ENCODE measurements at regions not wholly inside any gene's neighbourhood (a gene's known extent, or its start where the extent isn't known, plus 50 kb on each side); places are given as distances from the start of the nearest gene placed in this dataset.

- peaks cover 26% of the 10 kb centered on the region for H3K27me3 ChIP-seq (ENCODE audit: low read depth, low read length)
- no peak for TF ChIP-seq EZH2phosphoT487 (IDR thresholded peaks at IDR 0.05; ENCODE audit: low read depth)
- TF ChIP-seq, protein P1, sequence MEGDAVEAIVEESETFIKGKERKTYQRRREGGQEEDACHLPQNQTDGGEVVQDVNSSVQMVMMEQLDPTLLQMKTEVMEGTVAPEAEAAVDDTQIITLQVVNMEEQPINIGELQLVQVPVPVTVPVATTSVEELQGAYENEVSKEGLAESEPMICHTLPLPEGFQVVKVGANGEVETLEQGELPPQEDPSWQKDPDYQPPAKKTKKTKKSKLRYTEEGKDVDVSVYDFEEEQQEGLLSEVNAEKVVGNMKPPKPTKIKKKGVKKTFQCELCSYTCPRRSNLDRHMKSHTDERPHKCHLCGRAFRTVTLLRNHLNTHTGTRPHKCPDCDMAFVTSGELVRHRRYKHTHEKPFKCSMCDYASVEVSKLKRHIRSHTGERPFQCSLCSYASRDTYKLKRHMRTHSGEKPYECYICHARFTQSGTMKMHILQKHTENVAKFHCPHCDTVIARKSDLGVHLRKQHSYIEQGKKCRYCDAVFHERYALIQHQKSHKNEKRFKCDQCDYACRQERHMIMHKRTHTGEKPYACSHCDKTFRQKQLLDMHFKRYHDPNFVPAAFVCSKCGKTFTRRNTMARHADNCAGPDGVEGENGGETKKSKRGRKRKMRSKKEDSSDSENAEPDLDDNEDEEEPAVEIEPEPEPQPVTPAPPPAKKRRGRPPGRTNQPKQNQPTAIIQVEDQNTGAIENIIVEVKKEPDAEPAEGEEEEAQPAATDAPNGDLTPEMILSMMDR (IDR thresholded peaks at IDR 0.05; ENCODE audit: low read depth, low read length) = no peak
- no peak overlapping the region for H3K4me2 ChIP-seq (ENCODE audit: low read length)
- no peak overlapping the region for H3K27ac ChIP-seq (ENCODE audit: low read length)
- H3K4me3 ChIP-seq (ENCODE audit: low read length) = no peak overlapping the region
- no peaks in the 10 kb centered on the region for H3K36me3 ChIP-seq (replicated peaks; ENCODE audit: low read depth, low read length)
- no peaks in the 10 kb centered on the region for H3K9me3 ChIP-seq (ENCODE audit: insufficient read depth, low read length)
- H4K20me1 ChIP-seq (ENCODE audit: insufficient read depth, low read length) = no peaks in the 10 kb centered on the region
- H2AFZ ChIP-seq (ENCODE audit: low read depth, low read length) = no peak overlapping the region
- no peaks in the 10 kb centered on the region for H3K79me2 ChIP-seq (ENCODE audit: low read length)
- no peak overlapping the region for H3K9ac ChIP-seq (ENCODE audit: low read length)
- H3K4me1 ChIP-seq (ENCODE audit: low read length) = peaks cover 16% of the 10 kb centered on the region
These were observed 84.2 kb downstream of the CEBPB start for GRCh38 chr20:50274570-50275430.

DNA sequence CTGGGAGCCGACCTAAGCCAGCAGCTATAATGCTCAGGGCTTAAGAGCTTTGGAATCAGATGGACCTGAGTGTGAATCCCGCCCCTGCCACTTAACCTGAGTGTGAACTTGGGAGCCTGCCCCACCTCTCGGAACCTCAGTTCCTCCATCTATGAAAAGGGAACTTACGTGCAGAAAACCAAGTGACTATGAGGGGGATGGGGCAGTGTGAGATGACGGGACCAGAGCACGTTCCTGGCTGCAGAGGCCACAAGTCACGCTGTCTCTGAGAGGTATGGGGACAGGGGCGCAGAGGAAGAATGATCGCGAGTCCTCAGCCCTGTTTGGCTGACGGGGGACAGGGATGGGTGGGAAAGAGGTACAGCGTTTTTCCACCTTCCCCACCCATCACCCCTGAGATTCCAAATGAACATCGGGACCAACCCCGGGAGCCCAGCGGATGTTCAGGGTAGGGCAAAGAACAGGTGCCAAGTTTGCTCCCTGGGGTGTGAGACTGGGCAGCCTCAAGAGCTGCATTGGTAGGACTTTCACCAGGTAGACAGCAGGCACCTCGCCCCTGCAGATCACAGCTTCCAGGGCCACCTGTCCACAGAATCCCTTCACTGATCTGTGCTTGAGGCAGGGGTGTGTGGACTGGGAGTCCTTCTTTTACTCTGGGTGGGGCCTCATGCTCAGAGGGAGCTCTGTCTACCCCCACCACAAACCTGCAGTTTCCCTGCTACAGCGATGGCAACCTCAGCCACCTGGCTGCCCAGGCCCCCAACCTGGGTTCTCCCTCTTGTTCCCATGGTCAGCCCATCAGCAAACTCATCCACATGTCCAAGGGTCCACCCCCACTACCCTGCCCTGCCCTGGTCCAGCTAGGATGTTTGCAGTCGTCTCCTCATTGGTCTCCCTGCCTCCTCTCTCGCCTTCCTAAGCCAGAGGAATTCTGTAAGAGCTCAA is 85.8 kb downstream of the CEBPB start:
- Histone ChIP-seq H3K9ac (ENCODE audit: low read length) (peak overlapping the region; percentile 28; the same call in 1 of the 2 replicates), H2AFZ (ENCODE audit: low read depth, low read length) (peak overlapping the region; percentile 88), H3K4me3 (ENCODE audit: low read length) (peak overlapping the region; percentile 66), H4K20me1 (ENCODE audit: insufficient read depth, low read length) (no peaks in the 10 kb centered on the region), H3K9me3 (ENCODE audit: insufficient read depth, low read length) (no peaks in the 10 kb centered on the region), H3K27me3 (ENCODE audit: low read depth, low read length) (peaks cover 21% of the 10 kb centered on the region), H3K27ac (ENCODE audit: low read length) (no peak overlapping the region), H3K36me3 (replicated peaks; ENCODE audit: low read depth, low read length) (no peaks in the 10 kb centered on the region), H3K79me2 (ENCODE audit: low read length) (no peaks in the 10 kb centered on the region), H3K4me2 (ENCODE audit: low read length) (peak overlapping the region; percentile 85), H3K4me1 (ENCODE audit: low read length) (peaks cover 16% of the 10 kb centered on the region)
- TF ChIP-seq, protein P1 (IDR thresholded peaks at IDR 0.05; ENCODE audit: low read depth, low read length) = no peak
- TF ChIP-seq EZH2phosphoT487 (IDR thresholded peaks at IDR 0.05; ENCODE audit: low read depth) = no peak

- Histone ChIP-seq H3K9me3 (ENCODE audit: insufficient read depth, low read length) (no peaks in the 10 kb centered on the region), H3K36me3 (replicated peaks; ENCODE audit: low read depth, low read length) (no peaks in the 10 kb centered on the region), H3K27me3 (ENCODE audit: low read depth, low read length) (peaks cover 17% of the 10 kb centered on the region), H3K27ac (ENCODE audit: low read length) (no peak overlapping the region), H3K9ac (ENCODE audit: low read length) (no peak overlapping the region), H3K4me2 (ENCODE audit: low read length) (no peak overlapping the region), H3K4me1 (ENCODE audit: low read length) (peaks cover 16% of the 10 kb centered on the region), H3K4me3 (ENCODE audit: low read length) (no peak overlapping the region), H3K79me2 (ENCODE audit: low read length) (no peaks in the 10 kb centered on the region), H4K20me1 (ENCODE audit: insufficient read depth, low read length) (no peaks in the 10 kb centered on the region), H2AFZ (ENCODE audit: low read depth, low read length) (no peak overlapping the region)
- TF ChIP-seq, protein P1 (IDR thresholded peaks at IDR 0.05; ENCODE audit: low read depth, low read length) = no peak
- no peak for TF ChIP-seq EZH2phosphoT487 (IDR thresholded peaks at IDR 0.05; ENCODE audit: low read depth)
These were observed 86.4 kb downstream of the CEBPB start for GRCh38 chr20:50277064-50277415.
